IPS-15b (cell line): ENCODE measurements at regions not wholly inside any gene's neighbourhood (a gene's known extent, or its start where the extent isn't known, plus 50 kb on each side); places are given as distances from the start of the nearest gene placed in this dataset.

Experiments
- H3K27me3 ChIP-seq: one replicate; pipeline ENCODE4 v1.6.1; 2013; ENCODE audit warnings: low read length; ENCODE audit not compliant: control insufficient read depth, insufficient read depth
- H3K36me3 ChIP-seq: one replicate; pipeline ENCODE4 v1.6.1; 2013; ENCODE audit warnings: low read length; ENCODE audit not compliant: control insufficient read depth, insufficient read depth
- H3K4me1 ChIP-seq: one replicate; pipeline ENCODE4 v1.6.1; 2013; ENCODE audit warnings: mild to moderate bottlenecking, low read length; ENCODE audit not compliant: control insufficient read depth, insufficient read depth
- H3K4me3 ChIP-seq: one replicate; pipeline ENCODE4 v1.5.1; 2013; ENCODE audit warnings: low read depth, low read length
- H3K9ac ChIP-seq: one replicate; pipeline ENCODE4 v1.6.1; 2013; ENCODE audit warnings: low read depth, mild to moderate bottlenecking, low read length
- H3K9me3 ChIP-seq: one replicate; pipeline ENCODE4 v1.6.1; 2013; ENCODE audit warnings: mild to moderate bottlenecking, low read length; ENCODE audit not compliant: control insufficient read depth, insufficient read depth

GRCh38 chr14:62251237-62251636, 489.0 kb downstream of the SNAPC1 start:
- H3K4me3 ChIP-seq = no peak overlapping the region
- no peaks in the 10 kb centered on the region for H3K27me3 ChIP-seq
- no peak overlapping the region for H3K9ac ChIP-seq
- no peaks in the 10 kb centered on the region for H3K36me3 ChIP-seq
- no peaks in the 10 kb centered on the region for H3K9me3 ChIP-seq
- no peaks in the 10 kb centered on the region for H3K4me1 ChIP-seq

DNA sequence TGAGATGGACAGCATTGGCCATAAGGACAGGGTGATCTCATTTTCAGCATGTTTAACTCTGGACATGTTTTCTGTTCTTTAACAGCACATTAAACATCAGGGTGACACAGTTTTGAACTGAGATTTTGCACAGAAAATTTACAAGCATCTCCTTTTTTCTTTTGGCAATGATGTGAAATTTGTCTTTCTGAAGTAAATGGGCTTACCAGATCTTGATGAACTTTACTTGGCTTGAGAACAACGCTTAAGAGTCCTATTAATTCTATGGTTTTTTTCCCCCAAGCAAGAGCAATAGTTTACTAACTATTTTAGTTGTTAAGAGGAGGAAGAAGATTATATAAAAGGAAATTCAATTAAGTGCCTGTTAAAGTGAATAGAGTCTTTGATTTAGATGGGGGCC, 491.0 kb downstream of the SNAPC1 start:
- Histone ChIP-seq H3K27me3 (no peaks in the 10 kb centered on the region), H3K36me3 (no peaks in the 10 kb centered on the region), H3K9me3 (no peaks in the 10 kb centered on the region), H3K4me1 (no peaks in the 10 kb centered on the region), H3K9ac (no peak overlapping the region), H3K4me3 (no peak overlapping the region)

DNA sequence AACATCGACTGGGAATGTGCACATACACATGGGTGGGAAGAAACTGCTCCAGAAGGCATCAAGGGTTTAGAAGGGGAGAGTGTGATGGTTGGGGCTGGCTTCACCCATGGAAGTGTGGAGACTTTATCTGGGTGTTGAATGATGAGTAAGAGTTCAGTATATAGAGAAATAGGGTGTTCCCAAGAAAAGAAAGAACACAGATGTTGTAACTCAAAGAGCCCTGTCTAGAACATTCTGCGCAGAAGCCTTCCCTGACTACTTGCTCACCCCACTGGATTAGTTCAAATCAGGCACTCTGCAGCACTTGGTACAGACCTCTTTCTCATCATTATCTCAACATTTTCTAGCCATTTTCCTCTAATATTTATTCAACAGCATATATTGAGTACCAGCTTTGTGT, 491.7 kb downstream of the SNAPC1 start:
- no peaks in the 10 kb centered on the region for H3K4me1 ChIP-seq
- H3K9ac ChIP-seq = no peak overlapping the region
- no peaks in the 10 kb centered on the region for H3K27me3 ChIP-seq
- no peak overlapping the region for H3K4me3 ChIP-seq
- no peaks in the 10 kb centered on the region for H3K36me3 ChIP-seq
- H3K9me3 ChIP-seq = no peaks in the 10 kb centered on the region

DNA sequence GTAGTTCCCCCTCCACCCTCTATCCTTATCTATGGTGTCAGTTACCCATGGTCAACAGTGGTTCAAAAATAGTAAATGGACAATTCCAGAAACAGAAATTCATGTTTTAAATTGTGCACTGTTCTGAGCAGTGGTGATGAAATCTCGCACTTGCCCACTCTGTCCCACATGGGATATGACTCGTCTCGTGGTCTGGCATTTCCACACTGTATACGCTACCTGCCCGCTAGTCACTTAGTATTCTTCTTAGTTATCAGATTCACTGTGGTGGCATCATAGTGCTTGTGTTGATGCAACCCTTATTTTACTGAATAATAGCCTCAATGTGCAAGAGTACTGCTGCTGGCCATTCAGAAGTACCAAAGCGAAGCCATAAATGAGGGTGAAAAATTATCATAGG, 507.0 kb downstream of the SNAPC1 start:
- Histone ChIP-seq H3K27me3 (no peaks in the 10 kb centered on the region), H3K9ac (no peak overlapping the region), H3K9me3 (no peaks in the 10 kb centered on the region), H3K4me1 (no peaks in the 10 kb centered on the region), H3K4me3 (no peak overlapping the region), H3K36me3 (no peaks in the 10 kb centered on the region)

- Histone ChIP-seq H3K27me3 (no peaks in the 10 kb centered on the region), H3K9ac (no peak overlapping the region)
Measured at GRCh38 chr14:62270236-62270635, 508.0 kb downstream of the SNAPC1 start.

DNA sequence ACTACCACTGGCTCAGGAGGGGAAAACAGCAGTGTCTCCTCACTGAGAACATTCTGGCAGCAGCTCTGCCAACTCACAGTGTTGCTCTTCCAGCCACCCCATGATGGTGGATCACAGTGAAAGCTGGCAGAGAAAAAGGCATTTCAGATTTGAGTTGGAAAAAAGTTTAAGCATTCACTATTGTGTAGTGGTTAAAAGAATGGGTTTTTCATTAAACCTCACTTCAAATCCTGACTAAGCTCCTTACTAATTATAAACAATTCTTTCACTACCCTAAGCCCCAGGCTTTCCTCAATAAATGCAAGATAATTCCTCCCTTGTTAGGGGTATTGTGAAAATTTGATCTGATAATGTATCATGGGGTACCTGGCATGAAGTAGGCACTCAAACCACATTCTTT, 518.1 kb downstream of the SNAPC1 start:
- Histone ChIP-seq H3K9ac (no peak overlapping the region), H3K36me3 (no peaks in the 10 kb centered on the region), H3K9me3 (no peaks in the 10 kb centered on the region), H3K27me3 (no peaks in the 10 kb centered on the region), H3K4me1 (no peaks in the 10 kb centered on the region), H3K4me3 (no peak overlapping the region)

More at GRCh38 chr14:62270236-62270635, 508.0 kb downstream of the SNAPC1 start:
- no peak overlapping the region for H3K4me3 ChIP-seq
- no peaks in the 10 kb centered on the region for H3K4me1 ChIP-seq
- no peaks in the 10 kb centered on the region for H3K36me3 ChIP-seq
- H3K9me3 ChIP-seq = no peaks in the 10 kb centered on the region

DNA sequence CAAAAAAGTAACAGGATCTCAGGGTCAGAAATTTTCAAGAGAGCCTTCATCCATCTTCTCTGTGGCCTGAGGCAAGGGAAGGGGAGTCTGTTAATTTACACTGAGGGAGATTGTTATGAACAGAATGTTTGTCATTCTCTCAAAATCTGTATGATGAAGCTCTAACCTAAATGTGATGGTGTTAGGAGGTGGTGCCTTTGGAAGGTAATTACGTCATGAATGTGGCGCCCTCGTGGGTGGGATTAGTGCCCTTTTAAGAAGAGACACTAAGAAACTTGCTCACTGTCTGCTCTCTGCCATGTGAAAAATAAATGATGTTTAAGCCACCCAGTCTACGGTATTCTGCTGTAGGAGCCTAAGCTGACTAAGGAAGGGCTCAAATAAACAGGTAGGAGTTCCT, 521.6 kb downstream of the SNAPC1 start:
- H3K4me3 ChIP-seq = no peak overlapping the region
- no peak overlapping the region for H3K9ac ChIP-seq
- H3K27me3 ChIP-seq = no peaks in the 10 kb centered on the region

DNA sequence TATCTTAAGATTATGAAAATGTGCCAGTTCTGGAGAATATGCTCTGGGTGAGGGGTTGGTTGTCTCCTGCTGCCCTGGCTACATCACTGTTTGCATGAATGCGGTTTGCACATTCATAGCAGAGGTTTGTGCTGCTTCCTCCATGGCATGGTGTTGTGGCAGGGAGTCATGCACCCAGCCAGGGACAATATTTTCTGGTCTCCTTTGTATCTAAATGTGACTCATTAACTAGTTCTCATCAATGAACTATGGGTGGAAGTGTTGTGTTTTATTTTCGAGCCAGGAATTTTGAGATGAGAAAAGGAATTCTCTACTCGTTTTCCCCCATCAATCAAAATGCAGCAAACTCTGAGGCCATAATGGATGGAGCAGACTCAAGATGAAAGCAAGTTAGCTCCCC, 527.3 kb downstream of the SNAPC1 start:
- Histone ChIP-seq H3K4me1 (peaks cover 2% of the 10 kb centered on the region), H3K27me3 (no peaks in the 10 kb centered on the region), H3K36me3 (no peaks in the 10 kb centered on the region), H3K4me3 (no peak overlapping the region), H3K9ac (no peak overlapping the region), H3K9me3 (no peaks in the 10 kb centered on the region)

More for the DNA sequence above, 521.6 kb downstream of the SNAPC1 start:
- no peaks in the 10 kb centered on the region for H3K36me3 ChIP-seq
- no peaks in the 10 kb centered on the region for H3K4me1 ChIP-seq
- no peaks in the 10 kb centered on the region for H3K9me3 ChIP-seq

DNA sequence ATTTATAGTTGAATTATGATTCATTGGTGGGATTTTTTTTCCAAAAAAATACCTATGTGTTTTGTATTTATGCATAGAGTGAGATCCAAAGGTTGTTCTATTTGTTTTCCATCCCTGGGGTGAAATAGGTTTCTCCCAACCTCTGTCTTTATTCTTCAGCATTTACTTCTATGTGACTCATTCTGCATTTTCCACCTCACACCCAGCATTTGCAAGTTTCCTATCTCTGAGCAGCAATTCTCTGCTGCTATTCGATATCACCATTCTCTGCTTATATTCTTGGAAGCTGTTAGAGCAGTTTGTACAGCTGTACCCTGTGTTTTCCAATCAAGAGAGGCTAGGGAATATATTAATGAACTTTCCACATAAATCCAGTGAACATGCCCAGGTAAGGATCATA, 538.9 kb downstream of the SNAPC1 start:
- Histone ChIP-seq H3K4me1 (no peaks in the 10 kb centered on the region), H3K27me3 (no peaks in the 10 kb centered on the region), H3K36me3 (no peaks in the 10 kb centered on the region)

DNA sequence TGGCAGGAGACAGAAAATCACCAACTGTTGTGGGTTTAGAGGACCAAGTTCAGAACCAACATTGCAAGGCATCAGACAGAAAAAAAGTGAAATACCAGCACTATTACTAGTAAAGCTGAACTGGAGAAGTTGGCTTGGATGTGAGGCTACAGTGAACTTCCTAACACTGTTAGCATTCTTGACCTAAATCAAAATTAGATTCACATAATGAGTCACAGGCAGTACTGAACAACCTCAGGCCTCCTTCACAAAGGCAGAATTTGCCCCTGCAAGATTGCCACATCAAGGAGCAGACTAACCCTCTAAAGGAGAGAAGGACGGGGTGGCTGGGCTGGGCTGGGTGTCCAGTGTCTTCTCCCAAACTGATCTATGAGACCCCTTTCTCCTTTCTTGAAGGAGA, 539.7 kb downstream of the SNAPC1 start:
- Histone ChIP-seq H3K27me3 (no peaks in the 10 kb centered on the region), H3K4me3 (no peak overlapping the region), H3K36me3 (no peaks in the 10 kb centered on the region), H3K9me3 (no peaks in the 10 kb centered on the region), H3K9ac (no peak overlapping the region), H3K4me1 (no peaks in the 10 kb centered on the region)

More for the DNA sequence above, 538.9 kb downstream of the SNAPC1 start:
- no peaks in the 10 kb centered on the region for H3K9me3 ChIP-seq
- H3K9ac ChIP-seq = no peak overlapping the region
- no peak overlapping the region for H3K4me3 ChIP-seq

- no peak overlapping the region for H3K4me3 ChIP-seq
- H3K9me3 ChIP-seq = no peaks in the 10 kb centered on the region
- no peaks in the 10 kb centered on the region for H3K27me3 ChIP-seq
- H3K9ac ChIP-seq = no peak overlapping the region
- H3K4me1 ChIP-seq = no peaks in the 10 kb centered on the region
- no peaks in the 10 kb centered on the region for H3K36me3 ChIP-seq
Measured at GRCh38 chr14:62303437-62303836, 541.2 kb downstream of the SNAPC1 start.

- no peaks in the 10 kb centered on the region for H3K36me3 ChIP-seq
- no peak overlapping the region for H3K9ac ChIP-seq
- no peaks in the 10 kb centered on the region for H3K9me3 ChIP-seq
- no peaks in the 10 kb centered on the region for H3K4me1 ChIP-seq
- no peaks in the 10 kb centered on the region for H3K27me3 ChIP-seq
- no peak overlapping the region for H3K4me3 ChIP-seq
Measured at GRCh38 chr14:62304257-62304656, 542.0 kb downstream of the SNAPC1 start.

GRCh38 chr14:62307844-62308243, 545.6 kb downstream of the SNAPC1 start:
- H3K4me1 ChIP-seq = no peaks in the 10 kb centered on the region
- no peaks in the 10 kb centered on the region for H3K9me3 ChIP-seq
- no peak overlapping the region for H3K9ac ChIP-seq
- H3K36me3 ChIP-seq = no peaks in the 10 kb centered on the region
- no peak overlapping the region for H3K4me3 ChIP-seq
- H3K27me3 ChIP-seq = no peaks in the 10 kb centered on the region
